ENCODE measurements at regions not wholly inside any gene's neighbourhood (a gene's known extent, or its start where the extent isn't known, plus 50 kb on each side); places are given as distances from the start of the nearest gene placed in this dataset.

DNA sequence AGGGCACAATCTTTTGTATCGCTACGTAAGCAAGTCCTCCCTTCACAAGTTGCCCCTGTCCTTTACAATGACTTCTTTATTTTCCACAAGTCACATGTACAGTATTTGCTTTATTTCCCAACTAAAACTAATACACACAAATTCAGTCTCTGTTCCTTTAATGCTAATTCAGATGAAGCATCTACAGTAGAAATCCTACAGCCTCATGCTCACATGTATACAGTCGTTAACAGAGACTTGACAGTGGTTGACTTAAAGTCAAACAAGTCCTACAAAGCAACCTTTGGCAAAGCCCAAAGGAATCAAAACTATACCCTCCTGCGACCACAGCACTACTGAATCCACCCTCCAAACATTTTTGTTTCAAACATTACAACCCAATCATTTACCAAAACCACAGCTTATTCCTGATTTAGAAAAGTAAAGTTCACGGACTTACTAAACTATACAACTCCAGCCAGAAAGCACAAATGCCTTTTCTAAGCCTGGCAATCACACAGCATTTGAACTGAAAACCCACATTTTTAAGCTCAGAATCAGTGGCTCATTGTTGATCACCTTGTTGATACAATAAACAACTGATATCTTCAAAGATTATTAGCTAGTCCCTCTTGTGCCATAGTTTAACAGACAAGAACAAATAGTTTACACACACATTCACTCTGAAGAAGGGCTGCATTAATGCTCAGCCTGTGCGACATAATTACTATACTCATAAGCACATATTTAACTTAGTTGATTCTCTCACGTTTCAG lies 70.9 kb upstream of the NHSL1 start:
- H3K4me3 ChIP-seq (ENCODE audit: low read depth, low read length) = peak overlapping the region; percentile 9
- no peak for TF ChIP-seq CTCF (IDR thresholded peaks at IDR 0.05; ENCODE audit: insufficient read depth, low read length)
- peak; percentile 21 for DNase-seq (ENCODE audit: low read depth)

DNA sequence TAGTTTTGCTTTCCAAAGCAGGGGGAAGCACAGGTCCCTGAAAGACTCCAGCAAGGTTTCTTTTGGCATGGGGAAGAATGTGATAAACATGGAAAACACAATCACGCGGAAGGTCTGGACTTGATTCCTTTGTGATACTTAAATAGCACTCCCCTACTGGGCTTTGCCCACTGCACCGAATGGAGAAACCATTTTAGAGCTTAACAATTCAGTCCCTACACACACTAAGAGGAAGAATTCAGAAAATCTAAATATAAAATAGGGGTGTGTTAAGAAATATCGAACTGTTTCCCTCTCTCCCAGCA lies 71.4 kb upstream of the NHSL1 start:
- DNase-seq (ENCODE audit: low read depth) = peak; percentile 52
- H3K4me3 ChIP-seq (ENCODE audit: low read depth, low read length) = peak overlapping the region; percentile 40
- no peak for TF ChIP-seq CTCF (IDR thresholded peaks at IDR 0.05; ENCODE audit: insufficient read depth, low read length)

DNA sequence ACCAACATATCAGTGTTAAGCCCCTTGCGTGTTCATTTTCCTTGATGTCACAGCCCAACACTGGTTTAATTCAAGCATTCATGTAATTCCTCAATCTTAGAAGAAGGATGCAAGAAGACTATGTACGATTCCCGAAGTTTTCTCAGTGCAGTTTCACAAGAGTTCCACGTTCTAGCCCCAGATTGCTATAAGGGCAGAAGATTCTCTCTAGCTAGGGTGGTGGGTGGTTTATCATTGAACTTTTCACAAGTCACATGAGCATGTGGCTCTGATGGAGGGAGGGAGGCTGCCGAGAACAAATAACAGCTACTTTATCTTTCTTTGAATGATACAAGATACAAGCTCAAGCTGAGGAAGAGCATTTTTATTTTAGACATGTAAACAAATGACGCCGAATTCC lies 71.9 kb upstream of the NHSL1 start:
- H3K4me3 ChIP-seq (ENCODE audit: low read depth, low read length) = peak overlapping the region; percentile 40
- no peak for TF ChIP-seq CTCF (IDR thresholded peaks at IDR 0.05; ENCODE audit: insufficient read depth, low read length)
- peak; percentile 55 for DNase-seq (ENCODE audit: low read depth)

GRCh38 chr6:138571585-138572166 lies 72.4 kb upstream of the NHSL1 start:
- peak; percentile 18 for DNase-seq (ENCODE audit: low read depth)
- no peak for TF ChIP-seq CTCF (IDR thresholded peaks at IDR 0.05; ENCODE audit: insufficient read depth, low read length)
- peak overlapping the region; percentile 56 for H3K4me3 ChIP-seq (ENCODE audit: low read depth, low read length)

- DNase-seq (ENCODE audit: low read depth) = peak; percentile 81
- no peak for TF ChIP-seq CTCF (IDR thresholded peaks at IDR 0.05; ENCODE audit: insufficient read depth, low read length)
- peak overlapping the region; percentile 56 for H3K4me3 ChIP-seq (ENCODE audit: low read depth, low read length)
Observed at GRCh38 chr6:138572167-138572875, 73.0 kb upstream of the NHSL1 start.

DNA sequence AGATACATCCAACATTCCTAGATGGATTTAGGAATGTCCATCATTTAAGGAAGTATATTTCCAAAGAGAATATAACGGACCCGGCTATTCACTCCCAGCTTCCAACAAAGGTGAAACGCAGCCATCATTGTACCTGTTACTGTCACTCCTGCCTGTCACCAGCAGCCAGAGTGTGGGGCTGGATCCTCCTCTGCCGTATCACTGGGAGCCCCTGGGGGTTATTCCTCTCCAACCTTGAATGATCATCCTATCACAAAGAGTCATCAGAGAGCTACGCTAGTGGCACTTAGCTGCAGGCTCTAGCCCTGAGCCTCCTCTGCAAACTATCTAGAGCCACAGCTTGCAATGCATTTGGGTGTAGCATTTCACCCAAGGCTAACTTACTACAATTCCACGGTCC lies 73.6 kb upstream of the NHSL1 start:
- H3K4me3 ChIP-seq (ENCODE audit: low read depth, low read length) = no peak overlapping the region
- no peak for TF ChIP-seq CTCF (IDR thresholded peaks at IDR 0.05; ENCODE audit: insufficient read depth, low read length)
- no peak for DNase-seq (ENCODE audit: low read depth)
